ENCODE measurements at regions not wholly inside any gene's neighbourhood (a gene's known extent, or its start where the extent isn't known, plus 50 kb on each side); places are given as distances from the start of the nearest gene placed in this dataset.

GRCh38 chr3:150174179-150174578 lies 203.5 kb upstream of the PFN2 start:
- TF ChIP-seq ATF2 (IDR thresholded peaks at IDR 0.05; ENCODE audit: low read length) (no peak), RXRA (IDR thresholded peaks at IDR 0.05; ENCODE audit: insufficient read depth, low read depth, low read length) (no peak), SIRT6 (IDR thresholded peaks at IDR 0.05; ENCODE audit: low read length) (no peak), RBBP5 (IDR thresholded peaks at IDR 0.05; ENCODE audit: borderline replicate concordance, low read depth, low read length) (no peak), TCF12 (IDR thresholded peaks at IDR 0.05; ENCODE audit: low read depth, low read length) (no peak), CEBPB (IDR thresholded peaks at IDR 0.05; ENCODE audit: low read depth, low read length) (no peak), SUZ12 (IDR thresholded peaks at IDR 0.05; ENCODE audit: low read length) (no peak), GTF2F1 (IDR thresholded peaks at IDR 0.05; ENCODE audit: borderline replicate concordance, low read depth, low read length) (no peak), EGR1 (IDR thresholded peaks at IDR 0.05; ENCODE audit: borderline replicate concordance, low read depth, low read length) (no peak), TBP (IDR thresholded peaks at IDR 0.05; ENCODE audit: low read depth, low read length) (no peak), NANOG (IDR thresholded peaks at IDR 0.05; ENCODE audit: insufficient read depth, low read depth, low read length, poor library complexity, severe bottlenecking) (no peak), SP1 (IDR thresholded peaks at IDR 0.05; ENCODE audit: low read depth, low read length) (no peak), ASH2L (IDR thresholded peaks at IDR 0.05; ENCODE audit: low read length) (no peak), SAP30 (IDR thresholded peaks at IDR 0.05; ENCODE audit: insufficient read depth, insufficient replicate concordance, low read length) (no peak)
- Histone ChIP-seq H3K4me2 (ENCODE audit: insufficient read depth in 1 of 2, low read depth in 2 of 2, low read length in 2 of 2) (no peak overlapping the region), H3K9ac (replicated peaks in 1 of 4; ENCODE audit: extremely low read depth in 1 of 4, low read depth in 3 of 4, low read length in 3 of 4) (no peak overlapping the region), H3K23ac (ENCODE audit: insufficient read length) (no peak overlapping the region), H2BK120ac (replicated peaks; ENCODE audit: low read depth, low read length) (no peak overlapping the region), H4K5ac (ENCODE audit: insufficient read length, low read depth, low read length) (no peak overlapping the region), H3K4me3 (ENCODE audit: extremely low read depth in 1 of 4, insufficient read depth in 2 of 4, low read depth in 3 of 4, low read length in 4 of 4) (no peak overlapping the region), H3K23me2 (ENCODE audit: low read depth, low read length) (peaks cover 1% of the 10 kb centered on the region; the same call in 1 of the 2 replicates), H4K20me1 (replicated peaks in 1 of 2; ENCODE audit: control insufficient read depth in 1 of 2, insufficient read depth in 2 of 2, low read length in 2 of 2) (no peaks in the 10 kb centered on the region), H2BK12ac (ENCODE audit: low read depth, low read length) (no peak overlapping the region), H4K91ac (replicated peaks; ENCODE audit: insufficient read length, low read length) (no peak overlapping the region), H3K9me3 (ENCODE audit: insufficient read depth in 2 of 2, low read depth in 1 of 2, low read length in 1 of 2) (no peaks in the 10 kb centered on the region), H3K18ac (ENCODE audit: extremely low read depth, low read length) (no peak overlapping the region), H2BK20ac (ENCODE audit: low read length) (no peak overlapping the region), H3K4me1 (replicated peaks in 1 of 4; ENCODE audit: control insufficient read depth in 3 of 4, insufficient read depth in 4 of 4, low read length in 3 of 4) (no peaks in the 10 kb centered on the region), H3K4ac (replicated peaks; ENCODE audit: insufficient read length, low read depth, low read length) (no peak overlapping the region), H3K27ac (ENCODE audit: low read depth, low read length) (no peak overlapping the region), H2BK5ac (ENCODE audit: low read depth, low read length) (no peak overlapping the region), H2AK5ac (ENCODE audit: low read depth, low read length) (no peak overlapping the region), H3K79me2 (ENCODE audit: control insufficient read depth in 1 of 2, insufficient read depth in 2 of 2, low read length in 2 of 2) (no peaks in the 10 kb centered on the region), H3K56ac (replicated peaks; ENCODE audit: insufficient read length, low read depth, low read length) (no peak overlapping the region), H3K36me3 (ENCODE audit: control insufficient read depth in 2 of 4, insufficient read depth in 4 of 4, low read length in 3 of 4) (no peaks in the 10 kb centered on the region), H2AFZ (ENCODE audit: low read length) (no peak overlapping the region), H2BK15ac (ENCODE audit: low read length) (no peak overlapping the region), H3K79me1 (ENCODE audit: low read depth, low read length) (no peaks in the 10 kb centered on the region), H4K8ac (ENCODE audit: extremely low read depth, insufficient read depth, low read length) (no peak overlapping the region), H3K27me3 (replicated peaks in 1 of 4; ENCODE audit: control insufficient read depth in 3 of 4, extremely low read depth in 1 of 4, insufficient read depth in 3 of 4, low read length in 3 of 4) (no peaks in the 10 kb centered on the region), H3K14ac (ENCODE audit: insufficient read length) (no peak overlapping the region)
- POLR2A ChIA-PET (ENCODE audit: partially characterized antibody), result interaction anchor here (1.3 kb wide), 1 partner anchor 205 kb away, joined by 3 read pairs; no protein-coding TSS in a partner anchor
- CTCF ChIA-PET (ENCODE audit: partially characterized antibody), result interaction anchor here (0.6 to 1.9 kb wide), 5 partner anchors 8 to 202 kb away, joined by 3 to 7 read pairs (median 4); no protein-coding TSS in a partner anchor
- 88% methylated on average over 1 of the region's 1 CpG; no CpG with 5 or more reads in 1 of the 2 experiments for WGBS, 2 experiments (ENCODE audit: extremely low coverage in 1 of 2, insufficient coverage in 1 of 2, insufficient read length in 1 of 2, insufficient replicate concordance in 2 of 2, low coverage in 1 of 2, low lambda C conversion rate in 2 of 2, missing lambda C conversion rate in 1 of 2)
- DNase-seq (ENCODE audit: low read depth in 1 of 2, low spot score in 2 of 2), result no peak
- no peak for FAIRE-seq
